ENCODE measurements at regions not wholly inside any gene's neighbourhood (a gene's known extent, or its start where the extent isn't known, plus 50 kb on each side); places are given as distances from the start of the nearest gene placed in this dataset.

- no peak overlapping the region for H3K4ac ChIP-seq (ENCODE audit: low read depth, low read length)
- H3K79me1 ChIP-seq (ENCODE audit: insufficient read depth, low read depth, low read length, poor library complexity, severe bottlenecking), result no peaks in the 10 kb centered on the region
- no peak overlapping the region for H3K27ac Mint-ChIP-seq
- H3K4me1 ChIP-seq (ENCODE audit: insufficient read depth, low read length), result no peaks in the 10 kb centered on the region
- no peaks in the 10 kb centered on the region for H4K20me1 ChIP-seq (ENCODE audit: control insufficient read depth, insufficient read depth, insufficient read length)
- H2AK5ac ChIP-seq (ENCODE audit: insufficient read length, low read length), result no peak overlapping the region
- H2BK12ac ChIP-seq (ENCODE audit: insufficient read length, low read depth, low read length), result no peak overlapping the region
- no peak overlapping the region for H3T11ph ChIP-seq (ENCODE audit: low read length)
- H3K23me2 ChIP-seq (ENCODE audit: insufficient read length, low read depth, low read length, poor library complexity, severe bottlenecking), result no peaks in the 10 kb centered on the region
- H3K9ac ChIP-seq (ENCODE audit: extremely low read depth, insufficient read length, low read length), result no peak overlapping the region
- H3K36me3 Mint-ChIP-seq (ENCODE audit: insufficient read depth in 1 of 3, low read depth in 3 of 3), result no peaks in the 10 kb centered on the region; a peak in 2 of 7 replicates
- H4K91ac ChIP-seq (ENCODE audit: insufficient read length, low read depth, low read length), result no peak overlapping the region
- H3K4me3 Mint-ChIP-seq, result no peak overlapping the region
- H3K23ac ChIP-seq (ENCODE audit: insufficient read length, low read depth, low read length), result no peak overlapping the region
- H2AFZ ChIP-seq (ENCODE audit: low read length), result no peak overlapping the region
- no peaks in the 10 kb centered on the region for H3K27me3 Mint-ChIP-seq (ENCODE audit: low read depth)
- no peak overlapping the region for H4K8ac ChIP-seq (replicated peaks; ENCODE audit: insufficient read length, low read depth, low read length)
- H3K14ac ChIP-seq (ENCODE audit: insufficient read depth, low read length), result no peak overlapping the region
- no peak overlapping the region for H3K18ac ChIP-seq (ENCODE audit: insufficient read length, low read depth, low read length)
- H3K4me1 Mint-ChIP-seq, result no peaks in the 10 kb centered on the region
- no peak overlapping the region for H4K5ac ChIP-seq (ENCODE audit: insufficient read length, low read depth, low read length)
- WGBS (ENCODE audit: extremely low coverage, insufficient read length, low lambda C conversion rate), result no CpG with 5 or more reads among the region's 1 CpG
- no peak overlapping the region for H3K27ac ChIP-seq (ENCODE audit: insufficient read length, low read depth, low read length)
- no peaks in the 10 kb centered on the region for H3K27me3 ChIP-seq (ENCODE audit: insufficient read depth, low read length)
- H2BK120ac ChIP-seq (ENCODE audit: low read depth, low read length, poor library complexity, severe bottlenecking), result no peak overlapping the region
- no peaks in the 10 kb centered on the region for H3K9me3 ChIP-seq (ENCODE audit: control insufficient read depth, low read depth, low read length)
- H3K56ac ChIP-seq (ENCODE audit: insufficient read length, low read depth, low read length), result no peak overlapping the region
- H2BK15ac ChIP-seq (ENCODE audit: low read depth, low read length), result no peak overlapping the region
- H3K4me2 ChIP-seq (ENCODE audit: insufficient read depth, insufficient read length, low read length), result no peak overlapping the region
- DNase-seq, result no peak
- no peak for TF ChIP-seq CTCF (conservative IDR thresholded peaks at IDR 0.05)
- peaks cover 0 to 1% of the 10 kb centered on the region in 2 experiments; a peak in 1 of 5 replicates for H3K9me3 Mint-ChIP-seq
- no peak overlapping the region for H2BK20ac ChIP-seq (ENCODE audit: low read depth, low read length, poor library complexity, severe bottlenecking)
- no peaks in the 10 kb centered on the region for H3K79me2 ChIP-seq (ENCODE audit: insufficient read depth, low read length)
- H2BK5ac ChIP-seq (ENCODE audit: insufficient read length, low read length), result no peak overlapping the region
These were observed 268.9 kb upstream of the PDE4D start for GRCh38 chr5:60162441-60162840.

Data from H9 (cell line).